H1 (cell line): ENCODE measurements at regions not wholly inside any gene's neighbourhood (a gene's known extent, or its start where the extent isn't known, plus 50 kb on each side); places are given as distances from the start of the nearest gene placed in this dataset.
"Not testable (repeated sequence)": the region's sequence is repeated elsewhere in the genome, so short reads cannot be mapped to it uniquely, and the experiment has no call there.

Experiments
- CTCF ChIA-PET: fragments of 300-600 bp; sonication (Branson Sonifier 250); formaldehyde crosslinking; loops from one replicate; lab custom pipeline; 2021; ENCODE audit not compliant: partially characterized antibody; lab: Charles Lee
- POLR2A ChIA-PET: fragments of 300-600 bp; sonication (Branson Sonifier 250); formaldehyde crosslinking; loops from one replicate; lab custom pipeline; 2021; ENCODE audit warnings: inconsistent platforms; ENCODE audit not compliant: partially characterized antibody; lab: Charles Lee
- DNase-seq, 2 experiments: peaks; one replicate each; pipeline versions ENCODE4 v3.0.0 to v3.0.0-alpha.2; 2010 to 2022; ENCODE audit warnings: low spot score in 2 of 2, low read depth in 1 of 2, mixed read lengths in 1 of 2
- FAIRE-seq: peaks from 2 replicates; lab custom pipeline; 2011; peaks lifted over from hg19 to GRCh38; lab: Jason Lieb, UNC
- H2AFZ ChIP-seq: 2 replicates; pipeline ENCODE4 v1.8.1; 2012; ENCODE audit warnings: low read length, inconsistent platforms
- H2AK5ac ChIP-seq: 2 replicates; pipeline ENCODE4 v1.6.1; 2013; ENCODE audit warnings: low read depth, low read length
- H2BK120ac ChIP-seq: replicated peaks from 2 replicates; pipeline ENCODE3; 2013; ENCODE audit warnings: low read depth, low read length, inconsistent platforms
- H2BK12ac ChIP-seq: 2 replicates; pipeline ENCODE4 v1.6.1; 2013; ENCODE audit warnings: low read depth, low read length
- H2BK15ac ChIP-seq: 2 replicates; pipeline ENCODE4 v1.6.1; 2013; ENCODE audit warnings: low read length
- H2BK20ac ChIP-seq: 2 replicates; pipeline ENCODE4 v1.6.1; 2013; ENCODE audit warnings: low read length
- H2BK5ac ChIP-seq: 2 replicates; pipeline ENCODE4 v1.6.1; 2013; ENCODE audit warnings: low read depth, low read length
- H3K14ac ChIP-seq: 2 replicates; pipeline ENCODE4 v1.6.1; 2013; ENCODE audit warnings: inconsistent platforms; ENCODE audit not compliant: insufficient read length
- H3K18ac ChIP-seq: 2 replicates; pipeline ENCODE4 v1.6.1; 2013; ENCODE audit warnings: low read length; ENCODE audit errors: extremely low read depth
- H3K23ac ChIP-seq: 2 replicates; pipeline ENCODE4 v1.6.1; 2013; ENCODE audit warnings: inconsistent platforms; ENCODE audit not compliant: insufficient read length
- H3K23me2 ChIP-seq: 2 replicates; pipeline ENCODE4 v1.6.1; 2013; ENCODE audit warnings: low read depth, low read length
- H3K27ac ChIP-seq: 2 replicates; pipeline ENCODE4 v1.6.1; 2011; ENCODE audit warnings: low read depth, low read length, inconsistent platforms
- H3K27me3 ChIP-seq, 4 experiments: replicated peaks in 1 of 4; 1 replicate in 1 of 4; 2 replicates in 3 of 4; pipeline versions ENCODE4 v1.6.1 to v1.8.1; 2011 to 2013; ENCODE audit warnings: low read length in 3 of 4, mild to moderate bottlenecking in 3 of 4, inconsistent platforms in 2 of 4, mixed read lengths in 2 of 4, moderate library complexity in 1 of 4; ENCODE audit not compliant: control insufficient read depth in 3 of 4, insufficient read depth in 3 of 4; ENCODE audit errors: extremely low read depth in 1 of 4
- H3K36me3 ChIP-seq, 4 experiments: 2 replicates each; pipeline versions ENCODE4 v1.6.1 to v1.8.1; 2011 to 2013; ENCODE audit warnings: mild to moderate bottlenecking in 4 of 4, low read length in 3 of 4, moderate library complexity in 2 of 4, control low read depth in 1 of 4, inconsistent platforms in 1 of 4; ENCODE audit not compliant: insufficient read depth in 4 of 4, control insufficient read depth in 2 of 4
- H3K4ac ChIP-seq: replicated peaks from 2 replicates; pipeline ENCODE3; 2013; ENCODE audit warnings: low read length, low read depth, mixed read lengths, inconsistent platforms; ENCODE audit not compliant: insufficient read length
- H3K4me1 ChIP-seq, 4 experiments: replicated peaks in 1 of 4; 1 replicate in 1 of 4; 2 replicates in 3 of 4; pipeline versions ENCODE4 v1.6.1 to v1.8.1; 2011 to 2013; ENCODE audit warnings: low read length in 3 of 4, inconsistent platforms in 2 of 4, mixed read lengths in 1 of 4; ENCODE audit not compliant: insufficient read depth in 4 of 4, control insufficient read depth in 3 of 4
- H3K4me2 ChIP-seq, 2 experiments: 2 replicates each; pipeline versions ENCODE4 v1.6.1 to v1.8.1; 2011 to 2013; ENCODE audit warnings: low read depth in 2 of 2, low read length in 2 of 2, control low read depth in 1 of 2, inconsistent platforms in 1 of 2, mild to moderate bottlenecking in 1 of 2; ENCODE audit not compliant: insufficient read depth in 1 of 2
- H3K4me3 ChIP-seq, 4 experiments: fragments of 200-600, 300-600 bp in 1 of 4; sonication (generic), shearing (Covaris generic), sonication (Bioruptor Twin) in 1 of 4; 2 replicates each; pipeline versions ENCODE4 v1.5.1 to v1.8.1; 2011 to 2016; ENCODE audit warnings: low read length in 4 of 4, low read depth in 3 of 4, control low read depth in 2 of 4, inconsistent platforms in 2 of 4, mild to moderate bottlenecking in 2 of 4, mixed read lengths in 1 of 4, moderate library complexity in 1 of 4; ENCODE audit not compliant: insufficient read depth in 2 of 4; ENCODE audit errors: extremely low read depth in 1 of 4
- H3K56ac ChIP-seq: replicated peaks from 2 replicates; pipeline ENCODE3; 2013; ENCODE audit warnings: low read depth, mild to moderate bottlenecking, mixed read lengths, low read length, inconsistent platforms; ENCODE audit not compliant: insufficient read length
- H3K79me1 ChIP-seq: 2 replicates; pipeline ENCODE4 v1.6.1; 2013; ENCODE audit warnings: low read depth, low read length, control low read depth
- H3K79me2 ChIP-seq, 2 experiments: 2 replicates each; pipeline versions ENCODE4 v1.6.1 to v1.8.1; 2012 to 2013; ENCODE audit warnings: low read length in 2 of 2, mild to moderate bottlenecking in 2 of 2, inconsistent platforms in 1 of 2; ENCODE audit not compliant: insufficient read depth in 2 of 2, control insufficient read depth in 1 of 2
- H3K9ac ChIP-seq, 4 experiments: replicated peaks in 1 of 4; 1 replicate in 1 of 4; 2 replicates in 3 of 4; pipeline versions ENCODE4 v1.6.1 to v1.8.1; 2011 to 2013; ENCODE audit warnings: low read depth in 3 of 4, low read length in 3 of 4, control low read depth in 2 of 4, mild to moderate bottlenecking in 2 of 4, moderate library complexity in 2 of 4, inconsistent platforms in 1 of 4; ENCODE audit errors: extremely low read depth in 1 of 4
- H3K9me3 ChIP-seq, 2 experiments: 2 replicates each; pipeline versions ENCODE4 v1.6.1 to v1.8.1; 2012 to 2013; ENCODE audit warnings: mild to moderate bottlenecking in 2 of 2, moderate library complexity in 2 of 2, control low read depth in 1 of 2, inconsistent platforms in 1 of 2, low read depth in 1 of 2, low read length in 1 of 2, mixed read lengths in 1 of 2; ENCODE audit not compliant: insufficient read depth in 2 of 2
- H4K20me1 ChIP-seq, 2 experiments: replicated peaks in 1 of 2; 2 replicates each; pipeline versions ENCODE3 to v1.8.1; 2011 to 2013; ENCODE audit warnings: inconsistent platforms in 2 of 2, low read length in 2 of 2, mild to moderate bottlenecking in 1 of 2; ENCODE audit not compliant: insufficient read depth in 2 of 2, control insufficient read depth in 1 of 2
- H4K5ac ChIP-seq: 2 replicates; pipeline ENCODE4 v1.6.1; 2013; ENCODE audit warnings: low read length, low read depth, mixed read lengths, inconsistent platforms; ENCODE audit not compliant: insufficient read length
- H4K8ac ChIP-seq: 2 replicates; pipeline ENCODE4 v1.8.0; 2013; ENCODE audit warnings: mild to moderate bottlenecking, moderate library complexity, low read length, inconsistent platforms; ENCODE audit not compliant: insufficient read depth; ENCODE audit errors: extremely low read depth
- H4K91ac ChIP-seq: replicated peaks from 2 replicates; pipeline ENCODE3; 2013; ENCODE audit warnings: low read length, mixed read lengths, inconsistent platforms; ENCODE audit not compliant: insufficient read length
- WGBS, 2 experiments: shearing (Covaris generic) in 1 of 2; methylation state at CpG; one replicate each; pipeline versions ENCODE4 v1.1.6 to v1.1.7; 2013 to 2015; ENCODE audit warnings: low lambda C conversion rate in 2 of 2, mixed read lengths in 2 of 2, inconsistent platforms in 1 of 2, low coverage in 1 of 2, missing lambda C conversion rate in 1 of 2; ENCODE audit not compliant: insufficient replicate concordance in 2 of 2, insufficient coverage in 1 of 2, insufficient read length in 1 of 2; ENCODE audit errors: extremely low coverage in 1 of 2, missing lambda C conversion rate in 1 of 2; 5-methylcytosine and 5-hydroxymethylcytosine counted together

DNA sequence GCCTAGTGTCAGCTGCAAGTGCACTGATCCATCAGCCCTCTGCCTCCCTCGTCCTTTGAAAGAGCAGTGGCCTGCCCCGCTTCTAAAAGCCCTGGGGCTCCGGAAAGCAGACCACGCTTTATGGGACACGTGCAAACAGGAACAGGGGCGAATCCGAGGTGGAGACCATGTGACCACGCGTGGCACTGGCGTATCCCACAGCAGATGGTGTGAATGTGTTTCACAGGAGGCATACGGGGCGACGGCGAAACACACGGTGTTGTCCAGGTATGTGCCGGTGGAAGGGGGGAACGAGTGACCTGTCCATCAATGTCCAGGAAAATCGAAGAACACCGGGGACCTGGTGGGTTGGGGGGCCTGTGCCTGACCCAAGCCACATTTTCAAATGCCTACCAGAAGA, 201.6 kb downstream of the ZNF716 start:
- H3K4me3 ChIP-seq, H3K4ac ChIP-seq, H2BK20ac ChIP-seq, H2AK5ac ChIP-seq, H2BK120ac ChIP-seq, DNase-seq, H2AFZ ChIP-seq, CTCF ChIA-PET, H3K27ac ChIP-seq, H3K27me3 ChIP-seq, H3K18ac ChIP-seq, FAIRE-seq, H3K36me3 ChIP-seq, H4K5ac ChIP-seq, H3K4me2 ChIP-seq, H3K56ac ChIP-seq, H3K4me1 ChIP-seq, H3K23ac ChIP-seq, H2BK15ac ChIP-seq, H4K91ac ChIP-seq, H4K8ac ChIP-seq, H3K23me2 ChIP-seq, POLR2A ChIA-PET, H3K14ac ChIP-seq, H3K9ac ChIP-seq, H2BK5ac ChIP-seq, H3K79me1 ChIP-seq, H3K79me2 ChIP-seq, H2BK12ac ChIP-seq, H4K20me1 ChIP-seq: not testable (repeated sequence)
- H3K9me3 ChIP-seq = peaks cover 55 to 98% of the 10 kb centered on the region in 2 experiments
- 96% methylated on average over 19 of the region's 19 CpGs; no CpG with 5 or more reads in 1 of the 2 experiments for WGBS, 2 experiments
